Transverse colon (tissue), 4 donors: ENCODE measurements at regions not wholly inside any gene's neighbourhood (a gene's known extent, or its start where the extent isn't known, plus 50 kb on each side); places are given as distances from the start of the nearest gene placed in this dataset.

Experiments
- DNase-seq: peaks from one replicate; pipeline ENCODE4 v3.0.0-alpha.2; 2019
- H3K27ac ChIP-seq, 4 donors: fragments of 200-600 bp; sonication (generic); 2 replicates each; pipeline ENCODE4 v1.5.1; 2016 to 2018; ENCODE audit warnings: inconsistent platforms in 4 of 4
- H3K27me3 ChIP-seq: fragments of 200-600 bp; sonication (generic); 2 replicates; pipeline ENCODE4 v1.5.1; 2017; ENCODE audit warnings: inconsistent platforms
- H3K36me3 ChIP-seq, 4 donors: fragments of 200-600 bp; sonication (generic); 2 replicates each; pipeline ENCODE4 v1.5.1; 2017 to 2019; ENCODE audit warnings: inconsistent platforms in 4 of 4
- H3K4me1 ChIP-seq, 4 donors: fragments of 200-600 bp; sonication (generic); 2 replicates each; pipeline ENCODE4 v1.5.1; 2017 to 2020; ENCODE audit warnings: inconsistent platforms in 4 of 4
- H3K4me3 ChIP-seq, 4 donors: fragments of 200-600 bp; sonication (generic); 1 replicate in 1 of 4; 2 replicates in 3 of 4; pipeline versions ENCODE4 v1.5.1 to v1.6.1; 2017 to 2019; ENCODE audit warnings: inconsistent platforms in 4 of 4
- H3K9me3 ChIP-seq, 2 donors: fragments of 200-600 bp; sonication (generic); 2 replicates each; pipeline ENCODE4 v1.5.1; 2017 to 2019; ENCODE audit warnings: inconsistent platforms in 2 of 2
- CTCF ChIP-seq, 5 experiments: fragments of 200-600 bp in 3 of 5; fragments of 450-650 bp in 2 of 5; sonication (generic) in 3 of 5; IDR thresholded peaks; 1 replicate in 2 of 5; 2 replicates in 3 of 5; pipeline ENCODE4 v1.5.1; 2016 to 2017; ENCODE audit warnings: antibody characterized with exemption in 5 of 5, inconsistent platforms in 3 of 5, mild to moderate bottlenecking in 2 of 5, moderate library complexity in 1 of 5
- EP300 ChIP-seq: sonication (generic); formaldehyde crosslinking; IDR thresholded peaks from one replicate; pipeline ENCODE4 v1.6.1; 2017; ENCODE audit warnings: antibody characterized with exemption, low read depth
- POLR2A ChIP-seq: fragments of 450-650 bp; IDR thresholded peaks from one replicate; pipeline ENCODE4 v1.6.1; 2016; ENCODE audit warnings: antibody characterized with exemption, mild to moderate bottlenecking, moderate library complexity
- POLR2AphosphoS5 ChIP-seq, 3 donors: sonication (generic); formaldehyde crosslinking; IDR thresholded peaks; one replicate each; pipeline ENCODE4 v1.6.1; 2016; ENCODE audit warnings: antibody characterized with exemption in 3 of 3
- WGBS, 2 donors: methylation state at CpG; one replicate each; pipeline ENCODE4 v1.1.5; 2018; ENCODE audit warnings: low coverage in 1 of 2; 5-methylcytosine and 5-hydroxymethylcytosine counted together
- in situ Hi-C, 4 donors: fragments of 200-750 bp; cut with MboI; loops; one replicate each; pipeline versions ENCODE4 v1.15.0 to v1.15.1; 2017; ENCODE audit warnings: low sequenced_read_pairs in 3 of 4, low pct_ligation_motif_present in 1 of 4, low pct_unique_long_range_greater_than_20kb in 1 of 4
- intact Hi-C: fragments of 100-400 bp; cut with DNase I; formaldehyde crosslinking; loops from one replicate; pipeline ENCODE4 v1.15.1; 2023; ENCODE audit warnings: low total_unique reads

DNA sequence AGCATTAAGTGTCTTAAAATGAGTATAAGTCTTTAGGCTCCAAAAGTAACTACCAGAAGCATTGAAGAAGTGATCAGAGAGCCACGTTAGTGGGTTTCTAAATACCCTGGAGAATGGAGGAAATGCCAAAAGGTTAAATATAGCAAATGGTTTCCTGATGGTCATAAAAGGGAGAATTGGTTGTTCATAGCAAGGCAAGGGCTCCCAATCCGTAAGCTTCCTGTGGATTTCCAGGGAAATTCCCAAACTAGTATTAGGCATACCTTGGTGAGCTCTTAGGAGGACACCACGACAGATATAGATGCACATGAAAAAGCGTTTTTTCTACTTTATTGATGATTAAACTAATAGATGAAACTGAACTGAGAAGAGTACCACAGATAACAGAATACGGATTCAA lies 410.9 kb downstream of the FOXO1 start:
- TF ChIP-seq CTCF (IDR thresholded peaks at IDR 0.05) = no peak
- no peak for TF ChIP-seq POLR2AphosphoS5 (IDR thresholded peaks at IDR 0.05)
- no peak for TF ChIP-seq POLR2A
- no peak for TF ChIP-seq EP300

DNA sequence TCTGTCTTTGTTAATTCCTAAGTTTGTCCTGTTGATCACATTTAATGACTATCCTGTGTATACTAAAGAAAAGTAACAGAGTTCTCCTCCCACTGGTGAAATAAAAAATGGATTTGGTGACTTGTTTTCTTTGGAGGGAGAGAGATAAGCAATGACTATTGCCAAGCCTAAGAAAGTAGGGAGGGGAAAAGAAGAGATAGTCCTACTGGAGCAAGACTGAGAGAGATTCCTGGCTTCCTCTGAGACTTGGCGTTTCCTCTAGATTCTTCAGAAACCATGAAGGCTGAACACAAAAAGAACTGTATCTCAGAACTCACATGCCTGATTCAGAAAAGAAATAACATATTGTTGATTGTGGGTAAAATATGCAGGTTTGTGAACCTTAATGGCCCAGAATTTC lies 406.5 kb downstream of the FOXO1 start:
- intact Hi-C loops (no loop called here), in situ Hi-C loops (no loop called here)
- no peaks in the 10 kb centered on the region for H3K27me3 ChIP-seq
- H3K27ac ChIP-seq = no peak overlapping the region
- TF ChIP-seq POLR2A = no peak
- no peak for TF ChIP-seq POLR2AphosphoS5 (IDR thresholded peaks at IDR 0.05)
- TF ChIP-seq CTCF (IDR thresholded peaks at IDR 0.05) = no peak
- TF ChIP-seq EP300 = no peak
- H3K9me3 ChIP-seq = no peaks in the 10 kb centered on the region
- no peaks in the 10 kb centered on the region for H3K36me3 ChIP-seq
- no peaks in the 10 kb centered on the region for H3K4me1 ChIP-seq
- no peak for DNase-seq
- WGBS, 2 donors = 79 to 85% methylated on average over 1 of the region's 1 CpG
- no peak overlapping the region for H3K4me3 ChIP-seq

More for the DNA sequence above, 410.9 kb downstream of the FOXO1 start:
- Histone ChIP-seq H3K36me3 (no peaks in the 10 kb centered on the region), H3K27ac (no peak overlapping the region), H3K4me3 (no peak overlapping the region), H3K9me3 (no peaks in the 10 kb centered on the region), H3K4me1 (no peaks in the 10 kb centered on the region), H3K27me3 (no peaks in the 10 kb centered on the region)
- DNase-seq = no peak
- in situ Hi-C loops (no loop called here), intact Hi-C loops (no loop called here)
- WGBS, 2 donors = 73 to 80% methylated on average over 2 to 5 of the region's 5 CpGs

- in situ Hi-C loops = no loop called here
Measured at GRCh38 chr13:40261336-40261735, 405.1 kb downstream of the FOXO1 start.

GRCh38 chr13:40261947-40262346 lies 404.5 kb downstream of the FOXO1 start:
- H3K36me3 ChIP-seq = no peaks in the 10 kb centered on the region
- in situ Hi-C loops = no loop called here
- H3K4me3 ChIP-seq = no peak overlapping the region
- no peak overlapping the region for H3K27ac ChIP-seq
- no peak for TF ChIP-seq POLR2A
- TF ChIP-seq POLR2AphosphoS5 (IDR thresholded peaks at IDR 0.05) = no peak
- TF ChIP-seq CTCF (IDR thresholded peaks at IDR 0.05) = no peak
- no peak for TF ChIP-seq EP300
- H3K27me3 ChIP-seq = no peaks in the 10 kb centered on the region
- intact Hi-C loops = no loop called here
- DNase-seq = no peak
- 98 to 100% methylated on average over 1 to 2 of the region's 2 CpGs for WGBS, 2 donors
- H3K9me3 ChIP-seq = no peaks in the 10 kb centered on the region
- no peaks in the 10 kb centered on the region for H3K4me1 ChIP-seq

More at GRCh38 chr13:40261336-40261735, 405.1 kb downstream of the FOXO1 start:
- H3K36me3 ChIP-seq = no peaks in the 10 kb centered on the region
- whole genome bisulfite sequencing, 2 donors = 75 to 85% methylated on average over 2 to 4 of the region's 4 CpGs
- no peak for TF ChIP-seq CTCF (IDR thresholded peaks at IDR 0.05)
- TF ChIP-seq EP300 = no peak
- TF ChIP-seq POLR2A = no peak
- no peak for TF ChIP-seq POLR2AphosphoS5 (IDR thresholded peaks at IDR 0.05)
- no peak overlapping the region for H3K27ac ChIP-seq
- intact Hi-C loops = no loop called here
- H3K4me3 ChIP-seq = no peak overlapping the region
- no peak for DNase-seq
- no peaks in the 10 kb centered on the region for H3K9me3 ChIP-seq
- H3K27me3 ChIP-seq = no peaks in the 10 kb centered on the region
- H3K4me1 ChIP-seq = no peaks in the 10 kb centered on the region
